Pons (tissue), 1 donor: ENCODE measurements at regions not wholly inside any gene's neighbourhood (a gene's known extent, or its start where the extent isn't known, plus 50 kb on each side); places are given as distances from the start of the nearest gene placed in this dataset.

ENCODE experiments used
- DNase-seq: peaks from one replicate; pipeline ENCODE4 v3.0.0-alpha.2; 2016; ENCODE audit warnings: low spot score

- DNase-seq: no peak
These were observed 103.3 kb upstream of the BOD1 start for GRCh38 chr5:173719731-173720082.

- no peak for DNase-seq
These were observed 104.0 kb upstream of the BOD1 start for GRCh38 chr5:173720286-173720952.

- no peak for DNase-seq
These were observed 104.6 kb upstream of the BOD1 start for GRCh38 chr5:173720953-173721600.

- no peak for DNase-seq
These were observed 105.3 kb upstream of the BOD1 start for GRCh38 chr5:173721601-173722232.

- DNase-seq: no peak
These were observed 110.6 kb upstream of the BOD1 start for GRCh38 chr5:173726846-173727557.

GRCh38 chr5:173727839-173728778 lies 111.7 kb upstream of the BOD1 start:
- no peak for DNase-seq

- DNase-seq: no peak
These were observed 112.8 kb upstream of the BOD1 start for GRCh38 chr5:173729079-173729765.

- no peak for DNase-seq
These were observed 114.3 kb upstream of the BOD1 start for GRCh38 chr5:173730632-173731298.

GRCh38 chr5:173733021-173733420 lies 116.6 kb upstream of the BOD1 start:
- no peak for DNase-seq

GRCh38 chr5:173733425-173733824 lies 117.0 kb upstream of the BOD1 start:
- DNase-seq: no peak

- DNase-seq: no peak
These were observed 117.5 kb upstream of the BOD1 start for GRCh38 chr5:173733831-173734501.

GRCh38 chr5:173734716-173735115 lies 118.3 kb upstream of the BOD1 start:
- no peak for DNase-seq

GRCh38 chr5:173735184-173735583 lies 118.7 kb upstream of the BOD1 start:
- no peak for DNase-seq

GRCh38 chr5:173735691-173736090 lies 119.2 kb upstream of the BOD1 start:
- no peak for DNase-seq

- no peak for DNase-seq
These were observed 119.9 kb upstream of the BOD1 start for GRCh38 chr5:173736374-173736773.

GRCh38 chr5:173736923-173737412 lies 120.5 kb upstream of the BOD1 start:
- no peak for DNase-seq

- no peak for DNase-seq
These were observed 123.3 kb upstream of the BOD1 start for GRCh38 chr5:173739741-173740140.

- no peak for DNase-seq
These were observed 124.0 kb upstream of the BOD1 start for GRCh38 chr5:173740400-173740799.

GRCh38 chr5:173741087-173741486 lies 124.6 kb upstream of the BOD1 start:
- DNase-seq: no peak
